ENCODE measurements at regions not wholly inside any gene's neighbourhood (a gene's known extent, or its start where the extent isn't known, plus 50 kb on each side); places are given as distances from the start of the nearest gene placed in this dataset.
A peak's percentile ranks its signal among the peaks of the same experiment; 100 is the strongest.
"Not testable (repeated sequence)": the region's sequence is repeated elsewhere in the genome, so short reads cannot be mapped to it uniquely, and the experiment has no call there.

- DNase-seq = not testable (repeated sequence)
These were observed 194.1 kb upstream of the GRIA1 start for GRCh38 chr5:153296251-153296844.

DNA sequence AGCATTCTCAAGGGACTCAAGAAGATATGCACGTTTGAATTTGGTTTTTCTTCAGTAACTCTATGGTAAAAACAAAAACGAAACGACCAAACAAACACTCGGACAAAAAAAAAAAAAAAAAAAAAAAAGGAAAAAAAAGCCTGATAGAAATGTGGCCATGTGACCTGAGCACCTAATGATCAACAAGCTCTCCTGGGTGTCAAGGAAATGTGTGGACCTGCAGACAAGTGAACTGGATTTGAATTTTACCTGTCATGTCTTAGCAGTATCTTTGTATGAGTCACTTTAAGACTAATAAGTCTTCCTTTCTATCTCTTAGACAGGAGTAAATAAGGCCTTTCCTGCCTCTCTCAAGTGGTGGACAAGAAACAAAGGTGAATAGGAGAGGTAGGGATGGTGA lies 190.6 kb upstream of the GRIA1 start:
- no peak for DNase-seq

DNA sequence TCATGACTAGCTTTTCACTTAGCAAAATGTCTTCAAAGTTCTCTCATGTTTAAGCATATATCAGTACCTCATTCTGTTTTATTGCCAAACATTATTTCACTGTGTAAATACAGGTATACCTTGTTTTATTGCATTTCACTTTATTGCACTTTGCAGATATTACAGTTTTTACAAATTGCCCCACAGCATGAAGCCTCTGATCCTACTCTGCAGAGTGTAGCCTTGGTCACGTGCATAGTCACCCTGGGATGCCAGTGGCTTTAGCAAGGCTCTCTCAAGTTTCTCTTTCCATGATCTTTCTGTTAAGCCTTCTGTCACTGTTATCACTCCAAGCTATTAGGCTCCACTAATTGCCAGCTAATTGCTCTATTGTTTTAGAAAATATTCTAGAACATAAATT lies 182.2 kb upstream of the GRIA1 start:
- no peak for DNase-seq

DNA sequence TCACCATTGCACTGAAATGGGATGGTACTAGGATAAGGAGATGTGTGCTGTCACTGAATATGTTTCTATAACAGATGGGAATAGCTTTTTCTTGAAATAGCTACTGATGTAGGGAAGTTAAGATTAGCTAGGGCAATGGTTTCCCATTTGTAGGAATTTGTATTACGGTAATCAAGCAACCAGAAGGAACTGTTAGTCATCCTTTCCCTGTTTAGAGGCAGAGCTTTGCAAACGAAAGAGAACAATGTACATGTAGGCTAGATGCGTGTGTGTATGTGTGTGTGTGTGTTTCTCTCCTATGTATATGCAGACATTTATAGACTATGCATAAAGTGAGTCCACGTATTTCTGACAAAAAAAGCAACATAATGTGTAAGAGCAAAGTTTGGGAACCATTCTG lies 171.9 kb upstream of the GRIA1 start:
- DNase-seq = no peak

GRCh38 chr5:153321478-153321877 lies 169.0 kb upstream of the GRIA1 start:
- DNase-seq = no peak

GRCh38 chr5:153340139-153340538 lies 150.3 kb upstream of the GRIA1 start:
- no peak for DNase-seq

GRCh38 chr5:153340738-153341137 lies 149.7 kb upstream of the GRIA1 start:
- no peak for DNase-seq

GRCh38 chr5:153342487-153342886 lies 148.0 kb upstream of the GRIA1 start:
- DNase-seq = no peak

DNA sequence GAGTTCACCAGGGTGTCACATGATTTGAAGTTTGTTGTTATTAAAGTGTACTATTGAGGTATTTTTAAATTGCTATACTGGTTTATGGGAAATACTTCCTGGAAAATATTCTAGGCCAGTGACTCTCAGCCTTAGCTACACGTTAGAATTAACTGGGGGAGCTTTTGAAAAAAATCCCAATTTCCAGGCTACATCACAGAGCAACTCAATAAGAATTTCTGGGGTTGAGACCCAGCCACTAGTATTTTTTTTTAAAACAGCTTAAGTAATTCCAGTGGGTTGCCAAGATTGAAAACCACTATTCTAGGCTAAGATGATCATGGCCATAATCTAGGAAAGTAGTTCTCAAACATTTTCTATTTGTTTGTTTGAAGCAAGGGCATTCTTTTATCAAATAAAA lies 142.9 kb upstream of the GRIA1 start:
- no peak for DNase-seq

DNA sequence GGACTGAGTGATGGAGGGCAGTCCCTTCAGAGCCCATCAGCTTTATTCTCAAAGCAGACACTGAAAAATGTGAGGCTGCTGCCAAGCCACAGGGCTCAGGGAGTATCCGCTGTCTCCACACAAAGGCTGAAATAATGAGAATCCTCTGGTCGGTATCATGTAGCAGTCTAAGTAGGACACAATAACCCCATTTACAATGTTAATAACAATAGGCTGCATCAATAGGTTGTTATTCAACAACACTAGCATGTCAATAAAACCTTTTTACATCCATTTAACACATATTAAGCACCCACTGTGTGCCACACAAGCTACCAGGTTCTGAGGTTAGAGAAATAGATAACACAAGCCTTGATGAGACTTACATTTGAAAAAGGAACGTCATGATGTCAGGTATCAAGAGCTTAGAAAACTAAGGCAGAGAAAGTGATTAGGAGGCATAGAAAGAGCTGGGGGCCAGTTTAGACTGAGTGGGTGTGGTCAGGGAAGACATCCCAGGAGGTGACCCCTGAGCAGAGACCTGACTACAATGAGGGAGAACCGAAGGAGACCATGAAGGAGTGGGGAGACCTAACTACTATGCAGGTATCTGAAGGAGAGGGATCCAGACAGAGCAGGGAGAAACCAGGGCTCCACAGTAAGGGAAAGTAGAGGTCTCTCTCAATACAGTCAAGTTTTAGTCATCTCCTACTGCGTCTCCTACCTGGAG lies 140.1 kb upstream of the GRIA1 start:
- DNase-seq = no peak

- no peak for DNase-seq
These were observed 137.7 kb upstream of the GRIA1 start for GRCh38 chr5:153352685-153353219.

DNA sequence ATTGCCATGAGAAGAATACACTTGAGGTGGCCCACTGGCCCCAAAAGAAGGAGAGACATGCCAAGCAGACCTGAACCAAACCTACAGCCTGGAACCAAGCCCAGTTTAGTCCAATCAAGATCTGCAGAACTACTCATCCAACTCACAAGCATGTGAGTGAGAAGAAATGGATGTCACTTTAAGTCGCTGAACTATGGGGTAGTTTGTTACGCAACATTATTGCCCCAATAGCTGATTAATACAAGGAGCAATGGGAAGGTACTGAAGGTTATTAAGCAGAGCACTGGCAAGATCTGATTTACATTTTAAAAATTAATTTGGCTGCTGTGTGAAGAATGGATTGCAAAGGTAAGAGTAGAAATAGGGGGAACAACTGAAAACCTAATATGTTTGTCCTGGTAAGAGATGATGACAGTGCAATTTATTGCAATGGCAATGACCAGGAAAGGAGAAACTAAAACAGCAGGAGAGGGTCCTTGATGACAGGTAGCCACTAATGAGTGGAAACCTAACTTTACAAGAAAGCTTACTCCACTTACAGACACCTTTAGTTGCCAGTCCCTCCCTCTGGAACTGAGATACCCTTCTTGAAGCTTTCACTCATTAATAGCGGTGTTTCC lies 132.9 kb upstream of the GRIA1 start:
- DNase-seq = no peak

GRCh38 chr5:153358315-153358976 lies 132.0 kb upstream of the GRIA1 start:
- DNase-seq = no peak

- DNase-seq = no peak
These were observed 129.6 kb upstream of the GRIA1 start for GRCh38 chr5:153360860-153361259.

DNA sequence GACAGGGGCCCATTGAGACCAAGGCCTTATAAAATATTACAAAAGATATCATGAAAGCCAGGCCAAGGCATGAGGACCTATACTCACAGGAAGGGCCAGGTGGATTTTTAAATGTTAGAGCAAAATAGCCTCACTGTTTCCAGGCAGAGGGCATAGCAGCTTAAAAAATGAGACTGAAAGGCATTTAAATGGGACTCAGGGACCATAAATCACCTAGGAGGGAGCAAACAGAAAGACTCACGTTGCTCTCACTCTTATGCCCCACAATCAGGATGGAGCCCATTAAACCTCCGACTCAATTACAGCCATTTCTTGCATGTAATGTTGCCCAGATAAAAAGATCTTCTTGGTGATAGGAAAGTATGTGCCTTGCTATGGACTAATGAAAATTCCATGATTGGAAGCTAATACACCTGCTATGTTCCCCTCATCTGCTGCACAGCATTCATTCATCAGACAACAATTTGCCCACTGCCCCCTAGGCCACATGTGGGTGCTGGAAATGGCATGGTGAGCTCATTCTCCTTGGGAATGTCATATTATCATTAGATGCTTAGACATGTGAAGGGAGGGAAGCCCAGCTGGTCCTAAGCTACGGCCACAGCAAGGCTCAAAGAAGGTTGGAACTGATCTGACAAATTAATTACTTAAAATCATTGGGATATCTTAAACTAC lies 128.6 kb upstream of the GRIA1 start:
- DNase-seq = no peak

- DNase-seq = no peak
These were observed 124.9 kb upstream of the GRIA1 start for GRCh38 chr5:153365547-153365946.

DNA sequence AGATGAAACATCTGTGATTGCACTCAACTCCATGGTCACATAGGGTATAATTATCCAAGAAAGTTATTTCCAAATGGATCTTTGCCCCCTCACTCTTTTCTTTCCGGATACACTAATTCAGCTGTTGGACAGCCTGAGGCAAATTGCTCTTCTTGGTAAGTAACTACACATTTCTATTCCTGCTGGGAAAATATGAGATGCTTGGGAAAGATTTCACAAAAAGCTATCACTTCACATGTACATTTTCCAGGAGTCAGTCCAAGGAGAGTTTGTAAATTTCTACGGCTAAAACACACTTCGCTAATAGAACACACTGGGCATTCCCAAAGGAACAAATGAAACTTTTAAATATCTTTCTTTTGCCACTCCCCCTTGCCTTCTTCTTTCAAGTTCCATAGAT lies 123.0 kb upstream of the GRIA1 start:
- no peak for DNase-seq

- DNase-seq = peak; percentile 57 to 69
These were observed 117.9 kb upstream of the GRIA1 start for GRCh38 chr5:153372425-153373129.

- no peak for DNase-seq
These were observed 117.4 kb upstream of the GRIA1 start for GRCh38 chr5:153373130-153373498.

GRCh38 chr5:153381630-153382029 lies 108.8 kb upstream of the GRIA1 start:
- not testable (repeated sequence) for DNase-seq

DNA sequence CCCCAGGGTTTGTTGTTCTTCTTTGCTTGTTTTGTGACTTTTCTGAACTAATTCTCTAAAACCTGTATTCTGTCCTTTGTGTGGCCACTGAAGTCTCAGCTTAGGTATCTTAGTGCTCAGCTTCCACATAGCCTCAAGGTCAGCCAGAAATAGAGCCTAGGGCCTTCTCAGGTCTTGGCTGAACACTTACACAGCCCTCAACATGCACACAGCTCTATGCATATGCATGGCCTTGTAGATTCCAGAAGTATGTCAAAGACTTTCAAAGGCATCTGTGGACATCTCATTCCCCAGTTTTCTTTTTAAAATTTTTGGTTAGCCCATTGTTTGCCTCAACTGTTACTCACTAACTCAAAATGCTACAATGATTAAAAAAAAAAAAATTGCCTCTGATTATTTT lies 99.9 kb upstream of the GRIA1 start:
- no peak for DNase-seq

GRCh38 chr5:153399595-153399994 lies 90.9 kb upstream of the GRIA1 start:
- DNase-seq = no peak

- no peak for DNase-seq
These were observed 89.5 kb upstream of the GRIA1 start for GRCh38 chr5:153400931-153401330.
